ENCODE measurements at regions not wholly inside any gene's neighbourhood (a gene's known extent, or its start where the extent isn't known, plus 50 kb on each side); places are given as distances from the start of the nearest gene placed in this dataset.

DNA sequence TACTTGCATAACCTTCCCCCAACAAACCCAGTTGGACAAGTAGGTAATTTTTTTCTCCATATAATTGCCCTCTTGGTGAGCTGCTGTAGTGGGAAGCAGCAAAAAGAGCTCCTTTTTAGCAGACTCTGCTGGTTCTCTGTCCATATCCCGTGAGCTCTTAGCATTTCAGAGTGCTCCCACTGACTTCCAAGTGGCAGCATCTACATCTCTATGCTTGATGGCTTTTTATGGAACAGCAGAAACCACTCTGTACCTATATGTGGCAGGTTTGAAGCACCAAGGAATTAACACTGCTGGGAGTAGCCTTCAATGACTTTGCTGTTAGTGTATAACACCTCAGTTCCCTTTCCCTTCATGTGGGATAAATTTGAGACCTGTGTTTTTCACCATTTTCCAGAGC is 168.4 kb upstream of the NHS start:
- no peak for DNase-seq (ENCODE audit: low spot score)
- no peak overlapping the region for H3K27ac ChIP-seq
- CTCF ChIA-PET, result no interaction called here
- TF ChIP-seq, protein P1, sequence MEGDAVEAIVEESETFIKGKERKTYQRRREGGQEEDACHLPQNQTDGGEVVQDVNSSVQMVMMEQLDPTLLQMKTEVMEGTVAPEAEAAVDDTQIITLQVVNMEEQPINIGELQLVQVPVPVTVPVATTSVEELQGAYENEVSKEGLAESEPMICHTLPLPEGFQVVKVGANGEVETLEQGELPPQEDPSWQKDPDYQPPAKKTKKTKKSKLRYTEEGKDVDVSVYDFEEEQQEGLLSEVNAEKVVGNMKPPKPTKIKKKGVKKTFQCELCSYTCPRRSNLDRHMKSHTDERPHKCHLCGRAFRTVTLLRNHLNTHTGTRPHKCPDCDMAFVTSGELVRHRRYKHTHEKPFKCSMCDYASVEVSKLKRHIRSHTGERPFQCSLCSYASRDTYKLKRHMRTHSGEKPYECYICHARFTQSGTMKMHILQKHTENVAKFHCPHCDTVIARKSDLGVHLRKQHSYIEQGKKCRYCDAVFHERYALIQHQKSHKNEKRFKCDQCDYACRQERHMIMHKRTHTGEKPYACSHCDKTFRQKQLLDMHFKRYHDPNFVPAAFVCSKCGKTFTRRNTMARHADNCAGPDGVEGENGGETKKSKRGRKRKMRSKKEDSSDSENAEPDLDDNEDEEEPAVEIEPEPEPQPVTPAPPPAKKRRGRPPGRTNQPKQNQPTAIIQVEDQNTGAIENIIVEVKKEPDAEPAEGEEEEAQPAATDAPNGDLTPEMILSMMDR (conservative IDR thresholded peaks at IDR 0.05; ENCODE audit: low read depth), result no peak
- POLR2A ChIA-PET (ENCODE audit: low non-redundant PET), result no interaction called here

- CTCF ChIA-PET, result no interaction called here
- TF ChIP-seq, protein P1 (conservative IDR thresholded peaks at IDR 0.05; ENCODE audit: low read depth), result no peak
- POLR2A ChIA-PET (ENCODE audit: low non-redundant PET), result no interaction called here
- DNase-seq (ENCODE audit: low spot score), result no peak
- H3K27ac ChIP-seq, result no peak overlapping the region
Measured at GRCh38 chrX:17214962-17215361, 160.0 kb upstream of the NHS start.

DNA sequence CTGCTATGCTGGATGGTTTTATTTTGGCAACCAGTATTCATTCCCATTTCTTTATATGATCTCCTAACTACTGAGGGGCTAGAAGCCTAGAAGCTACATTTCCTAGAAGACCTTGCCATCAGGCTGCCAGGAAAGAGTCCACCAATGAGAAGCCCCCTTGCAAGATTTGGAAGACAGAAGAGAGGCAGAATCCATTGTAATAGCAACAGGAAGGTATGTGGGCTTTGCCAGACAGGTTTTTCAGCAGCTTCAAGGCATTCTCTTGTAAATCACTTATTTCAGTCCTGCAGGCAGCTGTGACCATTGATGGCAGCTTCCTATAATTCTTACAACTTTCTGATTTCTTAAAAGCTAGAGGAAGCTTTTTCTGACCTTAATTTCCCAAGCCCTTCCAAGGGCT is 148.3 kb upstream of the NHS start:
- ChIA-PET POLR2A (ENCODE audit: low non-redundant PET) (no interaction called here), CTCF (no interaction called here)
- TF ChIP-seq, protein P1 (conservative IDR thresholded peaks at IDR 0.05; ENCODE audit: low read depth), result no peak
- H3K27ac ChIP-seq, result no peak overlapping the region
- no peak for DNase-seq (ENCODE audit: low spot score)

GRCh38 chrX:17237146-17237545 is 137.9 kb upstream of the NHS start:
- DNase-seq (ENCODE audit: low spot score), result no peak
- POLR2A ChIA-PET (ENCODE audit: low non-redundant PET), result no interaction called here
- TF ChIP-seq, protein P1 (conservative IDR thresholded peaks at IDR 0.05; ENCODE audit: low read depth), result no peak
- H3K27ac ChIP-seq, result no peak overlapping the region
- CTCF ChIA-PET, result no interaction called here

GRCh38 chrX:17242470-17242869 is 132.5 kb upstream of the NHS start:
- ChIA-PET POLR2A (ENCODE audit: low non-redundant PET) (no interaction called here), CTCF (interaction anchor here (0.6 to 2.1 kb wide), 4 partner anchors 13 to 349 kb away, joined by 3 to 6 read pairs (median 4); no protein-coding TSS in a partner anchor)
- TF ChIP-seq, protein P1 (conservative IDR thresholded peaks at IDR 0.05; ENCODE audit: low read depth), result peak; percentile 65
- DNase-seq (ENCODE audit: low spot score), result peak; percentile 23
- no peak overlapping the region for H3K27ac ChIP-seq

DNA sequence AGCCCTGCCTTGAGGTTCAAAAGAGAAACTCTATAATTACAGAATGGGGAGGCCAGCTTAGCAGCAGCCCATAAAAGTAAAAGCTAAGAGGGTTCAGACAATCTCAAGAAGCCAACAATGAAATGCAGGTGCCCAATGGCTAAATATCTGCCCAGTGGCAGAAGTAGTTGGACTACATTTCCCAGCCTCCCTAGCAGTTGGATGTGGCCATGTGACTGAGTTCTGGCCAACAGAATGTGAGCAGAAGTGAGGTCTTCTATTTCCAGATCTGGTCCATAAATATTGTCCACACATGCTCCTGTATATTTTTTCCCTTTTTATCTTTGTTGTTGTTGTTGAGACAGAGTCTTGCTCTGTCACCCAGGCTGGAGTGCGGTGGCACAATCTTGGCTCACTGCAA is 127.9 kb upstream of the NHS start:
- POLR2A ChIA-PET (ENCODE audit: low non-redundant PET), result no interaction called here
- no peak for DNase-seq (ENCODE audit: low spot score)
- CTCF ChIA-PET, result no interaction called here
- TF ChIP-seq, protein P1 (conservative IDR thresholded peaks at IDR 0.05; ENCODE audit: low read depth), result no peak
- H3K27ac ChIP-seq, result no peak overlapping the region

GRCh38 chrX:17262123-17262522 is 112.9 kb upstream of the NHS start:
- H3K27ac ChIP-seq, result no peak overlapping the region
- ChIA-PET POLR2A (ENCODE audit: low non-redundant PET) (no interaction called here), CTCF (no interaction called here)
- no peak for DNase-seq (ENCODE audit: low spot score)
- TF ChIP-seq, protein P1 (conservative IDR thresholded peaks at IDR 0.05; ENCODE audit: low read depth), result no peak

All from RWPE1 (cell line).